WTC11 (cell line): ENCODE measurements at regions not wholly inside any gene's neighbourhood (a gene's known extent, or its start where the extent isn't known, plus 50 kb on each side); places are given as distances from the start of the nearest gene placed in this dataset.
A peak's percentile ranks its signal among the peaks of the same experiment; 100 is the strongest.
"Not testable (repeated sequence)": the region's sequence is repeated elsewhere in the genome, so short reads cannot be mapped to it uniquely, and the experiment has no call there.

ENCODE experiments used
- ATAC-seq: fragments of 200-7000 bp; cut with Tn5 transposase; 2 replicates; pipeline ENCODE4 v1.10.0; 2021; ENCODE audit warnings: mild to moderate bottlenecking, moderate library complexity
- CTCF ChIA-PET: fragments of 300-600 bp; sonication (Branson Sonifier 250); formaldehyde crosslinking; loops from one replicate; lab custom pipeline; 2021; ENCODE audit warnings: antibody characterized with exemption; lab: Charles Lee
- POLR2A ChIA-PET: fragments of 350-600 bp; sonication (Branson Sonifier 250); formaldehyde crosslinking; loops from one replicate; lab custom pipeline; 2021; ENCODE audit warnings: antibody characterized with exemption; lab: Charles Lee
- DNase-seq: peaks from one replicate; pipeline ENCODE4 v3.0.0; 2021; ENCODE audit warnings: low spot score
- H3K27ac Mint-ChIP-seq: 2 replicates; pipeline ENCODE4 v1.8.0; 2021; ENCODE audit warnings: mixed read lengths
- H3K27me3 Mint-ChIP-seq: 2 replicates; pipeline ENCODE4 v1.8.0; 2021; ENCODE audit warnings: low read depth, mild to moderate bottlenecking, moderate library complexity, mixed read lengths
- H3K36me3 Mint-ChIP-seq: 2 replicates; pipeline ENCODE4 v1.8.0; 2021; ENCODE audit warnings: mixed read lengths
- H3K4me1 Mint-ChIP-seq: 2 replicates; pipeline ENCODE4 v1.8.0; 2022; ENCODE audit warnings: mixed read lengths
- H3K4me3 Mint-ChIP-seq: 2 replicates; pipeline ENCODE4 v1.8.0; 2021; ENCODE audit warnings: mild to moderate bottlenecking, moderate library complexity, mixed read lengths
- H3K9me3 Mint-ChIP-seq: 2 replicates; pipeline ENCODE4 v1.8.0; 2021; ENCODE audit warnings: mixed read lengths
- EMX1 ChIP-seq: fragments of 250-450 bp; sonication (Bioruptor Pico); IDR thresholded peaks from 2 replicates; pipeline ENCODE4 v1.8.0; 2021; ENCODE audit warnings: mild to moderate bottlenecking
- ESRRA ChIP-seq: sonication (generic); formaldehyde crosslinking; IDR thresholded peaks from 2 replicates; pipeline ENCODE4 v1.8.1; 2022; ENCODE audit warnings: mild to moderate bottlenecking, missing genetic modification reagents, borderline replicate concordance
- GTF2I ChIP-seq: fragments of 250-450 bp; sonication (Bioruptor Pico); conservative IDR thresholded peaks from 2 replicates; pipeline ENCODE4 v1.4.0; 2021; ENCODE audit warnings: mild to moderate bottlenecking
- MYBL2 ChIP-seq: sonication (generic); formaldehyde crosslinking; IDR thresholded peaks from 2 replicates; pipeline ENCODE4 v1.8.1; 2023; ENCODE audit warnings: mild to moderate bottlenecking, moderate library complexity, missing genetic modification reagents
- NFYB ChIP-seq: sonication (generic); formaldehyde crosslinking; conservative IDR thresholded peaks from 2 replicates; pipeline ENCODE4 v1.8.0; 2022; ENCODE audit warnings: low read depth, missing genetic modification reagents
- OVOL2 ChIP-seq: fragments of 250-450 bp; sonication (Bioruptor Pico); IDR thresholded peaks from 2 replicates; pipeline ENCODE4 v1.9.0; 2021; ENCODE audit warnings: mild to moderate bottlenecking, borderline replicate concordance
- SMAD3 ChIP-seq: sonication (generic); formaldehyde crosslinking; IDR thresholded peaks from 2 replicates; pipeline ENCODE4 v1.8.0; 2022; ENCODE audit warnings: missing genetic modification reagents, mild to moderate bottlenecking, borderline replicate concordance
- ZNF121 ChIP-seq: sonication (generic); formaldehyde crosslinking; IDR thresholded peaks from 2 replicates; pipeline ENCODE4 v1.8.0; 2023; ENCODE audit warnings: missing genetic modification reagents
- ZNF396 ChIP-seq: fragments of 250-450 bp; sonication (Bioruptor Pico); IDR thresholded peaks from 2 replicates; pipeline ENCODE4 v1.8.0; 2021; ENCODE audit warnings: mild to moderate bottlenecking, moderate library complexity, borderline replicate concordance
- TF ChIP-seq, protein P1 (sequence below): sonication (generic); formaldehyde crosslinking; IDR thresholded peaks from 2 replicates; pipeline ENCODE4 v1.8.0; 2022; ENCODE audit warnings: missing genetic modification reagents
- TF ChIP-seq, protein P2 (sequence below): sonication (generic); formaldehyde crosslinking; conservative IDR thresholded peaks from 2 replicates; pipeline ENCODE4 v1.8.1; 2023; ENCODE audit warnings: mild to moderate bottlenecking, low read depth, missing genetic modification reagents, moderate library complexity
- TF ChIP-seq, protein P3 (sequence below): sonication (generic); formaldehyde crosslinking; IDR thresholded peaks from 2 replicates; pipeline ENCODE4 v1.8.1; 2022; ENCODE audit warnings: low read depth, missing genetic modification reagents, borderline replicate concordance
- TF ChIP-seq, protein P4 (sequence below): sonication (generic); formaldehyde crosslinking; IDR thresholded peaks from 2 replicates; pipeline ENCODE4 v1.8.0; 2023; ENCODE audit warnings: missing genetic modification reagents
- TF ChIP-seq, protein P5 (sequence below): sonication (generic); formaldehyde crosslinking; IDR thresholded peaks from 2 replicates; pipeline ENCODE4 v1.8.0; 2022; ENCODE audit warnings: mild to moderate bottlenecking, missing genetic modification reagents

DNA sequence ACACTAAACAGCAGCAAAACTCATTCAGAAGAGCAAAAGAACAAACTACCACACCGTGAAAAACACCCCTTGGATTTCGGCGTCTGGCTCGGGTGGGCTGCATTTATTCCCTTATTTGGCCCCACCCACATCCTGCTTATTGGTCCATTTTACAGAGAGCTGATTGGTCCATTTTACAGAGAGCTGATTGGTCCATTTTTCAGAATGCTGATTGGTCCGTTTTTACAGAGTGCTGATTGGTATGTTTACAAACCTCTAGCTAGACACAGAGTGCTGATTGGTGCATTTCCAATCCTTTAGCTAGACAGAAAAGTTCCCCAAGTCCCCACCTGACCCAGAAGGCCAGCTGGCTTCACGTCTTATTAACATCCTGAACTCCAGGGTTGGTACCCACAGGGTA lies 286.6 kb upstream of the ASIC2 start:
- POLR2A ChIA-PET, H3K27ac Mint-ChIP-seq, CTCF ChIA-PET, H3K36me3 Mint-ChIP-seq, ATAC-seq, DNase-seq, H3K4me3 Mint-ChIP-seq: not testable (repeated sequence)
- Mint-ChIP-seq H3K27me3 (peaks cover 15% of the 10 kb centered on the region), H3K4me1 (peaks cover 37% of the 10 kb centered on the region), H3K9me3 (peaks cover 21% of the 10 kb centered on the region)
- TF ChIP-seq NFYB: 0 out of 2 replicates have a peak, but pooled peaks have one; percentile 20

DNA sequence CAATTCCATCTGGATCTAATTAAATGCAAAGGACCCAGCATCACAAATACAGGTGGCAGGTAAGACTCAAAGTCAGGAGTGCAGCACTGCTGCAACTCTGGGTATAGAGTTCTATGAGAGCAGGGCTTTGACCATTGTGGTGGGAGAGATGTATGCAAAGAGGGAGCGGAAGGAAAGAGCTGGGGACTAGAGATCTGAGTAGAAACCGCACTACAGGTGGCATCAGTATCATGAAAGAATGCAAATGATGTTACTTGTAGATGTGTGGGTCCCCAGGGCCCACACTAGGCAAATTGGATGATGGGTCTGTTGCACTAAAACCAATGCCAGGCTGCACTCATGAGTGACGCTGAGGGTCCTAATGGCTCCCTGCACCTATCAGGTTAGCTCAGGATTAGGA lies 287.1 kb upstream of the ASIC2 start:
- Mint-ChIP-seq H3K9me3 (peaks cover 21% of the 10 kb centered on the region), H3K27ac (no peak overlapping the region), H3K36me3 (peaks cover 7% of the 10 kb centered on the region; the same call in 1 of the 2 replicates), H3K4me3 (no peak overlapping the region), H3K27me3 (peaks cover 15% of the 10 kb centered on the region), H3K4me1 (peaks cover 33% of the 10 kb centered on the region)
- DNase-seq: no peak
- no peak for ATAC-seq
- ChIA-PET POLR2A (no interaction called here), CTCF (no interaction called here)
- no peak for TF ChIP-seq ESRRA
- TF ChIP-seq OVOL2: no peak
- TF ChIP-seq, protein P1, sequence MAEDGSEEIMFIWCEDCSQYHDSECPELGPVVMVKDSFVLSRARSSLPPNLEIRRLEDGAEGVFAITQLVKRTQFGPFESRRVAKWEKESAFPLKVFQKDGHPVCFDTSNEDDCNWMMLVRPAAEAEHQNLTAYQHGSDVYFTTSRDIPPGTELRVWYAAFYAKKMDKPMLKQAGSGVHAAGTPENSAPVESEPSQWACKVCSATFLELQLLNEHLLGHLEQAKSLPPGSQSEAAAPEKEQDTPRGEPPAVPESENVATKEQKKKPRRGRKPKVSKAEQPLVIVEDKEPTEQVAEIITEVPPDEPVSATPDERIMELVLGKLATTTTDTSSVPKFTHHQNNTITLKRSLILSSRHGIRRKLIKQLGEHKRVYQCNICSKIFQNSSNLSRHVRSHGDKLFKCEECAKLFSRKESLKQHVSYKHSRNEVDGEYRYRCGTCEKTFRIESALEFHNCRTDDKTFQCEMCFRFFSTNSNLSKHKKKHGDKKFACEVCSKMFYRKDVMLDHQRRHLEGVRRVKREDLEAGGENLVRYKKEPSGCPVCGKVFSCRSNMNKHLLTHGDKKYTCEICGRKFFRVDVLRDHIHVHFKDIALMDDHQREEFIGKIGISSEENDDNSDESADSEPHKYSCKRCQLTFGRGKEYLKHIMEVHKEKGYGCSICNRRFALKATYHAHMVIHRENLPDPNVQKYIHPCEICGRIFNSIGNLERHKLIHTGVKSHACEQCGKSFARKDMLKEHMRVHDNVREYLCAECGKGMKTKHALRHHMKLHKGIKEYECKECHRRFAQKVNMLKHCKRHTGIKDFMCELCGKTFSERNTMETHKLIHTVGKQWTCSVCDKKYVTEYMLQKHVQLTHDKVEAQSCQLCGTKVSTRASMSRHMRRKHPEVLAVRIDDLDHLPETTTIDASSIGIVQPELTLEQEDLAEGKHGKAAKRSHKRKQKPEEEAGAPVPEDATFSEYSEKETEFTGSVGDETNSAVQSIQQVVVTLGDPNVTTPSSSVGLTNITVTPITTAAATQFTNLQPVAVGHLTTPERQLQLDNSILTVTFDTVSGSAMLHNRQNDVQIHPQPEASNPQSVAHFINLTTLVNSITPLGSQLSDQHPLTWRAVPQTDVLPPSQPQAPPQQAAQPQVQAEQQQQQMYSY (CRISPR knock-in tag): no peak
- no peak for TF ChIP-seq MYBL2
- TF ChIP-seq SMAD3 (CRISPR knock-in tag): no peak
- TF ChIP-seq ZNF396 (CRISPR knock-in tag): no peak
- TF ChIP-seq, protein P2, sequence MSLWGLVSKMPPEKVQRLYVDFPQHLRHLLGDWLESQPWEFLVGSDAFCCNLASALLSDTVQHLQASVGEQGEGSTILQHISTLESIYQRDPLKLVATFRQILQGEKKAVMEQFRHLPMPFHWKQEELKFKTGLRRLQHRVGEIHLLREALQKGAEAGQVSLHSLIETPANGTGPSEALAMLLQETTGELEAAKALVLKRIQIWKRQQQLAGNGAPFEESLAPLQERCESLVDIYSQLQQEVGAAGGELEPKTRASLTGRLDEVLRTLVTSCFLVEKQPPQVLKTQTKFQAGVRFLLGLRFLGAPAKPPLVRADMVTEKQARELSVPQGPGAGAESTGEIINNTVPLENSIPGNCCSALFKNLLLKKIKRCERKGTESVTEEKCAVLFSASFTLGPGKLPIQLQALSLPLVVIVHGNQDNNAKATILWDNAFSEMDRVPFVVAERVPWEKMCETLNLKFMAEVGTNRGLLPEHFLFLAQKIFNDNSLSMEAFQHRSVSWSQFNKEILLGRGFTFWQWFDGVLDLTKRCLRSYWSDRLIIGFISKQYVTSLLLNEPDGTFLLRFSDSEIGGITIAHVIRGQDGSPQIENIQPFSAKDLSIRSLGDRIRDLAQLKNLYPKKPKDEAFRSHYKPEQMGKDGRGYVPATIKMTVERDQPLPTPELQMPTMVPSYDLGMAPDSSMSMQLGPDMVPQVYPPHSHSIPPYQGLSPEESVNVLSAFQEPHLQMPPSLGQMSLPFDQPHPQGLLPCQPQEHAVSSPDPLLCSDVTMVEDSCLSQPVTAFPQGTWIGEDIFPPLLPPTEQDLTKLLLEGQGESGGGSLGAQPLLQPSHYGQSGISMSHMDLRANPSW (CRISPR knock-in tag): no peak
- TF ChIP-seq, protein P3, sequence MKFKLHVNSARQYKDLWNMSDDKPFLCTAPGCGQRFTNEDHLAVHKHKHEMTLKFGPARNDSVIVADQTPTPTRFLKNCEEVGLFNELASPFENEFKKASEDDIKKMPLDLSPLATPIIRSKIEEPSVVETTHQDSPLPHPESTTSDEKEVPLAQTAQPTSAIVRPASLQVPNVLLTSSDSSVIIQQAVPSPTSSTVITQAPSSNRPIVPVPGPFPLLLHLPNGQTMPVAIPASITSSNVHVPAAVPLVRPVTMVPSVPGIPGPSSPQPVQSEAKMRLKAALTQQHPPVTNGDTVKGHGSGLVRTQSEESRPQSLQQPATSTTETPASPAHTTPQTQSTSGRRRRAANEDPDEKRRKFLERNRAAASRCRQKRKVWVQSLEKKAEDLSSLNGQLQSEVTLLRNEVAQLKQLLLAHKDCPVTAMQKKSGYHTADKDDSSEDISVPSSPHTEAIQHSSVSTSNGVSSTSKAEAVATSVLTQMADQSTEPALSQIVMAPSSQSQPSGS: no peak
- TF ChIP-seq ZNF121 (CRISPR knock-in tag): no peak
- TF ChIP-seq, protein P4, sequence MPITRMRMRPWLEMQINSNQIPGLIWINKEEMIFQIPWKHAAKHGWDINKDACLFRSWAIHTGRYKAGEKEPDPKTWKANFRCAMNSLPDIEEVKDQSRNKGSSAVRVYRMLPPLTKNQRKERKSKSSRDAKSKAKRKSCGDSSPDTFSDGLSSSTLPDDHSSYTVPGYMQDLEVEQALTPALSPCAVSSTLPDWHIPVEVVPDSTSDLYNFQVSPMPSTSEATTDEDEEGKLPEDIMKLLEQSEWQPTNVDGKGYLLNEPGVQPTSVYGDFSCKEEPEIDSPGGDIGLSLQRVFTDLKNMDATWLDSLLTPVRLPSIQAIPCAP (CRISPR knock-in tag): no peak
- TF ChIP-seq GTF2I (CRISPR knock-in tag): no peak
- TF ChIP-seq, protein P5, sequence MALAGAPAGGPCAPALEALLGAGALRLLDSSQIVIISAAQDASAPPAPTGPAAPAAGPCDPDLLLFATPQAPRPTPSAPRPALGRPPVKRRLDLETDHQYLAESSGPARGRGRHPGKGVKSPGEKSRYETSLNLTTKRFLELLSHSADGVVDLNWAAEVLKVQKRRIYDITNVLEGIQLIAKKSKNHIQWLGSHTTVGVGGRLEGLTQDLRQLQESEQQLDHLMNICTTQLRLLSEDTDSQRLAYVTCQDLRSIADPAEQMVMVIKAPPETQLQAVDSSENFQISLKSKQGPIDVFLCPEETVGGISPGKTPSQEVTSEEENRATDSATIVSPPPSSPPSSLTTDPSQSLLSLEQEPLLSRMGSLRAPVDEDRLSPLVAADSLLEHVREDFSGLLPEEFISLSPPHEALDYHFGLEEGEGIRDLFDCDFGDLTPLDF (CRISPR knock-in tag): no peak
- no peak for TF ChIP-seq EMX1 (CRISPR knock-in tag)
